Caco-2 (cell line): ENCODE measurements at regions not wholly inside any gene's neighbourhood (a gene's known extent, or its start where the extent isn't known, plus 50 kb on each side); places are given as distances from the start of the nearest gene placed in this dataset.

ENCODE experiments used
- BruUV-seq: library from RNA; stranded (reverse); fragments of 400-500 nt; replicated peaks from 2 replicates; lab custom pipeline; 2021; lab: Mats Ljungman, UMichigan
- CTCF ChIA-PET: fragments of 300-600 bp; sonication (Branson Sonifier 250); formaldehyde crosslinking; loops from one replicate; lab custom pipeline; 2022; ENCODE audit warnings: antibody characterized with exemption; lab: Charles Lee
- POLR2A ChIA-PET: fragments of 300-600 bp; sonication (Branson Sonifier 250); formaldehyde crosslinking; loops from one replicate; lab custom pipeline; 2022; ENCODE audit warnings: antibody characterized with exemption; lab: Charles Lee
- DNase-seq, 2 experiments: peaks; one replicate each; pipeline versions ENCODE4 v3.0.0 to v3.0.0-alpha.2; 2020 to 2022
- H3K27me3 ChIP-seq: replicated peaks from 2 replicates; pipeline ENCODE4 v1.6.0; 2011; ENCODE audit warnings: low read length; ENCODE audit not compliant: control insufficient read depth, insufficient read depth
- H3K36me3 ChIP-seq: 2 replicates; pipeline ENCODE4 v1.5.1; 2011; ENCODE audit warnings: low read length; ENCODE audit not compliant: control insufficient read depth, insufficient read depth
- H3K4me1 ChIP-seq: fragments of 250-450 bp; sonication (Bioruptor Pico); 2 replicates; pipeline ENCODE4 v1.5.1; 2020; ENCODE audit warnings: mild to moderate bottlenecking
- H3K4me3 ChIP-seq: 2 replicates; pipeline ENCODE4 v1.5.1; 2011; ENCODE audit warnings: low read depth, mild to moderate bottlenecking, control low read depth, low read length
- H3K9me3 ChIP-seq: fragments of 250-450 bp; sonication (Bioruptor Pico); 2 replicates; pipeline ENCODE4 v1.5.1; 2020; ENCODE audit warnings: mild to moderate bottlenecking, moderate library complexity
- H3K27ac Mint-ChIP-seq: one replicate; pipeline ENCODE4 v1.8.0; 2022; ENCODE audit warnings: mixed read lengths; ENCODE audit not compliant: unreplicated experiment
- H3K27me3 Mint-ChIP-seq: one replicate; pipeline ENCODE4 v1.8.0; 2022; ENCODE audit warnings: mixed read lengths; ENCODE audit not compliant: insufficient read depth, unreplicated experiment
- H3K36me3 Mint-ChIP-seq: one replicate; pipeline ENCODE4 v1.8.0; 2022; ENCODE audit warnings: mild to moderate bottlenecking, mixed read lengths; ENCODE audit not compliant: insufficient read depth, unreplicated experiment
- H3K4me1 Mint-ChIP-seq: one replicate; pipeline ENCODE4 v1.8.0; 2022; ENCODE audit warnings: low read depth, mixed read lengths; ENCODE audit not compliant: unreplicated experiment
- H3K4me3 Mint-ChIP-seq: one replicate; pipeline ENCODE4 v1.8.0; 2022; ENCODE audit warnings: mild to moderate bottlenecking, moderate library complexity, mixed read lengths; ENCODE audit not compliant: unreplicated experiment
- H3K9me3 Mint-ChIP-seq: one replicate; pipeline ENCODE4 v1.8.0; 2022; ENCODE audit warnings: mixed read lengths; ENCODE audit not compliant: unreplicated experiment
- CTCF ChIP-seq, 2 experiments: fragments of 200-600 bp in 1 of 2; IDR thresholded peaks; 1 replicate in 1 of 2; 2 replicates in 1 of 2; pipeline versions ENCODE4 v1.5.1 to v1.8.0; 2011 to 2022; ENCODE audit warnings: antibody characterized with exemption in 1 of 2, control low read depth in 1 of 2, inconsistent platforms in 1 of 2, low read depth in 1 of 2, low read length in 1 of 2, mild to moderate bottlenecking in 1 of 2, moderate library complexity in 1 of 2; ENCODE audit not compliant: insufficient read depth in 1 of 2, severe bottlenecking in 1 of 2, unreplicated experiment in 1 of 2
- intact Hi-C: fragments of 100-400 bp; cut with micrococcal nuclease; formaldehyde crosslinking; loops from one replicate; pipeline ENCODE4 v1.10.0; 2022; ENCODE audit not compliant: unreplicated experiment

GRCh38 chr4:132605551-132605950, 543.5 kb upstream of the PCDH10 start:
- Mint-ChIP-seq H3K9me3 (no peaks in the 10 kb centered on the region), H3K27ac (no peak overlapping the region), H3K4me1 (no peaks in the 10 kb centered on the region), H3K4me3 (no peak overlapping the region), H3K27me3 (no peaks in the 10 kb centered on the region), H3K36me3 (no peaks in the 10 kb centered on the region)
- H3K36me3 ChIP-seq, result no peaks in the 10 kb centered on the region
- TF ChIP-seq CTCF (IDR thresholded peaks at IDR 0.05; ENCODE audit: insufficient read depth in 1 of 2, low read depth in 1 of 2, low read length in 1 of 2, severe bottlenecking in 1 of 2, unreplicated experiment in 1 of 2), result no peak
- intact Hi-C loops, result no loop called here
- H3K4me1 ChIP-seq, result no peaks in the 10 kb centered on the region
- H3K9me3 ChIP-seq, result no peaks in the 10 kb centered on the region
- BruUV-seq, result no TSS peak
- no peaks in the 10 kb centered on the region for H3K27me3 ChIP-seq
- no peak overlapping the region for H3K4me3 ChIP-seq
- CTCF ChIA-PET, result no interaction called here
- DNase-seq, result no peak
- POLR2A ChIA-PET, result no interaction called here

GRCh38 chr4:132614682-132615081, 534.4 kb upstream of the PCDH10 start:
- CTCF ChIA-PET, result no interaction called here
- Histone ChIP-seq H3K9me3 (no peaks in the 10 kb centered on the region), H3K4me1 (no peaks in the 10 kb centered on the region), H3K36me3 (no peaks in the 10 kb centered on the region), H3K27me3 (no peaks in the 10 kb centered on the region), H3K4me3 (no peak overlapping the region)
- no peak overlapping the region for H3K27ac Mint-ChIP-seq
- peaks cover 17% of the 10 kb centered on the region for H3K9me3 Mint-ChIP-seq
- no peaks in the 10 kb centered on the region for H3K27me3 Mint-ChIP-seq
- POLR2A ChIA-PET, result no interaction called here
- no peaks in the 10 kb centered on the region for H3K4me1 Mint-ChIP-seq
- TF ChIP-seq CTCF (IDR thresholded peaks at IDR 0.05; ENCODE audit: insufficient read depth in 1 of 2, low read depth in 1 of 2, low read length in 1 of 2, severe bottlenecking in 1 of 2, unreplicated experiment in 1 of 2), result peak in 1 of 2 experiments; percentile 39
- H3K36me3 Mint-ChIP-seq, result no peaks in the 10 kb centered on the region
- H3K4me3 Mint-ChIP-seq, result no peak overlapping the region
- DNase-seq, result no peak
- BruUV-seq, result no TSS peak
- intact Hi-C loops, result loop anchor here (5.0 kb wide), 1 partner anchor 1522 kb away; no protein-coding TSS in a partner anchor

- Histone ChIP-seq H3K4me1 (no peaks in the 10 kb centered on the region), H3K27me3 (no peaks in the 10 kb centered on the region), H3K4me3 (no peak overlapping the region), H3K36me3 (no peaks in the 10 kb centered on the region), H3K9me3 (no peaks in the 10 kb centered on the region)
- H3K27me3 Mint-ChIP-seq, result no peaks in the 10 kb centered on the region
- no peak for DNase-seq
- POLR2A ChIA-PET, result no interaction called here
- no peaks in the 10 kb centered on the region for H3K36me3 Mint-ChIP-seq
- CTCF ChIA-PET, result no interaction called here
- intact Hi-C loops, result no loop called here
- H3K27ac Mint-ChIP-seq, result no peak overlapping the region
- TF ChIP-seq CTCF (IDR thresholded peaks at IDR 0.05; ENCODE audit: insufficient read depth in 1 of 2, low read depth in 1 of 2, low read length in 1 of 2, severe bottlenecking in 1 of 2, unreplicated experiment in 1 of 2), result no peak
- no peak overlapping the region for H3K4me3 Mint-ChIP-seq
- BruUV-seq, result no TSS peak
- peaks cover 17% of the 10 kb centered on the region for H3K9me3 Mint-ChIP-seq
- H3K4me1 Mint-ChIP-seq, result no peaks in the 10 kb centered on the region
These were observed 529.1 kb upstream of the PCDH10 start for GRCh38 chr4:132619968-132620367.
